Activated CD8-positive, alpha-beta T cell treated with anti-CD3 and anti-CD28 coated beads for 36 hours (primary cell): ENCODE measurements at regions not wholly inside any gene's neighbourhood (a gene's known extent, or its start where the extent isn't known, plus 50 kb on each side); places are given as distances from the start of the nearest gene placed in this dataset.

Experiments used
- ATAC-seq: fragments of 200-7000 bp; cut with Tn5 transposase; one replicate; pipeline ENCODE4 v1.10.0; 2021; ENCODE audit warnings: mild to moderate bottlenecking, moderate library complexity
- CTCF ChIA-PET: fragments of 350-600 bp; sonication (Branson Sonifier 250); formaldehyde crosslinking; loops from one replicate; lab custom pipeline; 2021; ENCODE audit warnings: antibody characterized with exemption; lab: Charles Lee
- POLR2A ChIA-PET: fragments of 350-600 bp; sonication (Branson Sonifier 250); formaldehyde crosslinking; loops from one replicate; lab custom pipeline; 2021; ENCODE audit warnings: antibody characterized with exemption; lab: Charles Lee
- DNase-seq: peaks from one replicate; pipeline ENCODE4 v3.0.0-alpha.2; 2020
- H3K27ac Mint-ChIP-seq: one replicate; pipeline ENCODE4 v1.8.0; 2021; ENCODE audit warnings: mild to moderate bottlenecking, mixed read lengths
- H3K27me3 Mint-ChIP-seq: one replicate; pipeline ENCODE4 v1.8.0; 2021; ENCODE audit warnings: mixed read lengths
- H3K36me3 Mint-ChIP-seq: one replicate; pipeline ENCODE4 v1.8.0; 2021; ENCODE audit warnings: low read depth, mixed read lengths
- H3K4me1 Mint-ChIP-seq: one replicate; pipeline ENCODE4 v1.8.0; 2021; ENCODE audit warnings: low read depth, mixed read lengths
- H3K4me3 Mint-ChIP-seq: one replicate; pipeline ENCODE4 v1.8.0; 2021; ENCODE audit warnings: mild to moderate bottlenecking, moderate library complexity, mixed read lengths
- H3K9me3 Mint-ChIP-seq: one replicate; pipeline ENCODE4 v1.8.0; 2021; ENCODE audit warnings: mixed read lengths
- CTCF ChIP-seq: fragments of 200-600 bp; IDR thresholded peaks from one replicate; pipeline ENCODE4 v1.8.0; 2022; ENCODE audit warnings: antibody characterized with exemption, mild to moderate bottlenecking
- intact Hi-C: fragments of 100-400 bp; cut with micrococcal nuclease; formaldehyde crosslinking; loops from one replicate; pipeline ENCODE4 v1.10.0; 2022

- no peak overlapping the region for H3K4me3 Mint-ChIP-seq
- POLR2A ChIA-PET: no interaction called here
Observed at GRCh38 chr5:1946776-1947175, 64.1 kb upstream of the IRX4 start.

GRCh38 chr5:1946122-1946677 lies 63.5 kb upstream of the IRX4 start:
- Mint-ChIP-seq H3K27ac (no peak overlapping the region), H3K4me3 (no peak overlapping the region), H3K36me3 (no peaks in the 10 kb centered on the region), H3K9me3 (peaks cover 1% of the 10 kb centered on the region), H3K4me1 (no peaks in the 10 kb centered on the region), H3K27me3 (peaks cover 25% of the 10 kb centered on the region)
- intact Hi-C loops: no loop called here
- TF ChIP-seq CTCF: no peak
- ATAC-seq (no peak), DNase-seq (no peak)
- POLR2A ChIA-PET: no interaction called here
- CTCF ChIA-PET: no interaction called here

More at GRCh38 chr5:1946776-1947175, 64.1 kb upstream of the IRX4 start:
- ATAC-seq (no peak), DNase-seq (no peak)
- peaks cover 25% of the 10 kb centered on the region for H3K27me3 Mint-ChIP-seq
- no peaks in the 10 kb centered on the region for H3K4me1 Mint-ChIP-seq
- no peaks in the 10 kb centered on the region for H3K36me3 Mint-ChIP-seq
- no peak for TF ChIP-seq CTCF
- no peak overlapping the region for H3K27ac Mint-ChIP-seq
- peaks cover 1% of the 10 kb centered on the region for H3K9me3 Mint-ChIP-seq
- CTCF ChIA-PET: no interaction called here
- intact Hi-C loops: no loop called here

GRCh38 chr5:1945606-1946005 lies 62.9 kb upstream of the IRX4 start:
- no peak for TF ChIP-seq CTCF
- Mint-ChIP-seq H3K4me3 (no peak overlapping the region), H3K4me1 (no peaks in the 10 kb centered on the region), H3K36me3 (no peaks in the 10 kb centered on the region), H3K27me3 (peaks cover 23% of the 10 kb centered on the region), H3K9me3 (peaks cover 1% of the 10 kb centered on the region), H3K27ac (no peak overlapping the region)
- ChIA-PET POLR2A (no interaction called here), CTCF (no interaction called here)
- ATAC-seq (no peak), DNase-seq (no peak)
- intact Hi-C loops: no loop called here

GRCh38 chr5:1944408-1944807 lies 61.7 kb upstream of the IRX4 start:
- H3K9me3 Mint-ChIP-seq: peaks cover 1% of the 10 kb centered on the region
- peaks cover 20% of the 10 kb centered on the region for H3K27me3 Mint-ChIP-seq
- ATAC-seq (no peak), DNase-seq (no peak)
- H3K36me3 Mint-ChIP-seq: no peaks in the 10 kb centered on the region
- H3K27ac Mint-ChIP-seq: no peak overlapping the region
- CTCF ChIA-PET: no interaction called here
- TF ChIP-seq CTCF: no peak
- intact Hi-C loops: no loop called here
- POLR2A ChIA-PET: no interaction called here
- H3K4me3 Mint-ChIP-seq: no peak overlapping the region
- no peaks in the 10 kb centered on the region for H3K4me1 Mint-ChIP-seq

- intact Hi-C loops: no loop called here
- DNase-seq (no peak), ATAC-seq (no peak)
- Mint-ChIP-seq H3K36me3 (no peaks in the 10 kb centered on the region), H3K27me3 (peaks cover 20% of the 10 kb centered on the region), H3K27ac (no peak overlapping the region), H3K4me3 (no peak overlapping the region), H3K4me1 (no peaks in the 10 kb centered on the region), H3K9me3 (peaks cover 1% of the 10 kb centered on the region)
- TF ChIP-seq CTCF: no peak
- POLR2A ChIA-PET: no interaction called here
- CTCF ChIA-PET: no interaction called here
Observed at GRCh38 chr5:1943481-1943880, 60.8 kb upstream of the IRX4 start.
